SK-N-MC (cell line): ENCODE measurements at regions not wholly inside any gene's neighbourhood (a gene's known extent, or its start where the extent isn't known, plus 50 kb on each side); places are given as distances from the start of the nearest gene placed in this dataset.
"Not testable (repeated sequence)": the region's sequence is repeated elsewhere in the genome, so short reads cannot be mapped to it uniquely, and the experiment has no call there.

Experiments used
- DNase-seq: peaks from one replicate; pipeline ENCODE4 v3.0.0-alpha.2; 2011; ENCODE audit warnings: low read depth, low spot score
- H3K27ac ChIP-seq: fragments of 200-600 bp; sonication (generic); 2 replicates; pipeline ENCODE4 v1.5.1; 2016; ENCODE audit warnings: mixed run types
- H3K36me3 ChIP-seq: fragments of 200-600 bp; sonication (generic); 2 replicates; pipeline ENCODE4 v1.6.1; 2017; ENCODE audit warnings: antibody characterized with exemption, low read length, mixed read lengths; ENCODE audit not compliant: insufficient read depth
- H3K4me3 ChIP-seq: fragments of 200-600 bp; sonication (generic); 2 replicates; pipeline ENCODE4 v1.5.1; 2016
- H3K9ac ChIP-seq: fragments of 200-600 bp; sonication (generic); 2 replicates; pipeline ENCODE4 v1.8.0; 2017; ENCODE audit warnings: mixed run types, mixed read lengths; ENCODE audit not compliant: insufficient read length
- H3K9me3 ChIP-seq: fragments of 200-600 bp; sonication (generic); 2 replicates; pipeline ENCODE4 v1.6.1; 2017; ENCODE audit warnings: low read depth, mild to moderate bottlenecking, antibody characterized with exemption, low read length, moderate library complexity, mixed read lengths
- EZH2 ChIP-seq: fragments of 200-600 bp; sonication (generic); IDR thresholded peaks from one replicate; pipeline ENCODE4 v1.6.1; 2017; ENCODE audit warnings: antibody characterized with exemption
- FOXP2 ChIP-seq: optimal IDR thresholded peaks from 2 replicates; pipeline ENCODE3; 2011; ENCODE audit warnings: mild to moderate bottlenecking, moderate library complexity; ENCODE audit not compliant: insufficient read depth; ENCODE audit errors: extremely low read length, control extremely low read depth
- POLR2AphosphoS5 ChIP-seq: IDR thresholded peaks from 2 replicates; pipeline ENCODE4 v1.6.1; 2012; ENCODE audit warnings: mild to moderate bottlenecking, low read depth, low read length, borderline replicate concordance

GRCh38 chr4:126916049-126916625, 716.6 kb upstream of the INTU start:
- no peak for TF ChIP-seq EZH2
- TF ChIP-seq FOXP2, result no peak
- TF ChIP-seq POLR2AphosphoS5, result no peak
- H3K4me3 ChIP-seq, result peak overlapping the region; percentile 77
- H3K36me3 ChIP-seq, result peaks cover 24% of the 10 kb centered on the region
- peak; percentile 26 for DNase-seq
- H3K9ac ChIP-seq, result peak overlapping the region; percentile 80
- peak overlapping the region; percentile 97 for H3K27ac ChIP-seq
- H3K9me3 ChIP-seq, result peaks cover 4% of the 10 kb centered on the region; the same call in 1 of the 2 replicates

- peak; percentile 63 for DNase-seq
- Histone ChIP-seq H3K4me3 (peak overlapping the region; percentile 77), H3K27ac (peak overlapping the region; percentile 97), H3K36me3 (peaks cover 22% of the 10 kb centered on the region), H3K9ac (peak overlapping the region; percentile 80), H3K9me3 (peaks cover 4% of the 10 kb centered on the region; the same call in 1 of the 2 replicates)
- TF ChIP-seq FOXP2 (no peak), POLR2AphosphoS5 (peak; percentile 30; the same call in 1 of the 2 replicates)
Measured at GRCh38 chr4:126916626-126917140, 716.1 kb upstream of the INTU start.

- H3K4me3 ChIP-seq, H3K9me3 ChIP-seq, H3K9ac ChIP-seq, DNase-seq, H3K27ac ChIP-seq: not testable (repeated sequence)
- peaks cover 30% of the 10 kb centered on the region for H3K36me3 ChIP-seq
Measured at GRCh38 chr4:126922328-126922938, 710.3 kb upstream of the INTU start.

- TF ChIP-seq POLR2AphosphoS5 (no peak), EZH2 (no peak), FOXP2 (no peak)
- H3K9ac ChIP-seq, result no peak overlapping the region
- peaks cover 6% of the 10 kb centered on the region; the same call in 1 of the 2 replicates for H3K9me3 ChIP-seq
- no peak overlapping the region for H3K27ac ChIP-seq
- no peak for DNase-seq
- peaks cover 30% of the 10 kb centered on the region for H3K36me3 ChIP-seq
- H3K4me3 ChIP-seq, result no peak overlapping the region
Measured at GRCh38 chr4:126924237-126924636, 708.5 kb upstream of the INTU start.

GRCh38 chr4:126930059-126930458, 702.7 kb upstream of the INTU start:
- H3K27ac ChIP-seq, H3K9me3 ChIP-seq: not testable (repeated sequence)
- H3K36me3 ChIP-seq, result peaks cover 15% of the 10 kb centered on the region

GRCh38 chr4:126935801-126936200, 697.0 kb upstream of the INTU start:
- TF ChIP-seq FOXP2 (no peak), POLR2AphosphoS5 (no peak), EZH2 (no peak)
- H3K9ac ChIP-seq, result no peak overlapping the region
- H3K4me3 ChIP-seq, result no peak overlapping the region
- no peak overlapping the region for H3K27ac ChIP-seq
- H3K9me3 ChIP-seq, result no peaks in the 10 kb centered on the region
- DNase-seq, result no peak
- peaks cover 25% of the 10 kb centered on the region for H3K36me3 ChIP-seq

More at GRCh38 chr4:126930059-126930458, 702.7 kb upstream of the INTU start:
- DNase-seq, H3K9ac ChIP-seq, H3K4me3 ChIP-seq: not testable (repeated sequence)

GRCh38 chr4:126937342-126937741, 695.4 kb upstream of the INTU start:
- no peaks in the 10 kb centered on the region for H3K9me3 ChIP-seq
- no peak overlapping the region for H3K4me3 ChIP-seq
- no peak overlapping the region for H3K9ac ChIP-seq
- peaks cover 40% of the 10 kb centered on the region for H3K36me3 ChIP-seq
- TF ChIP-seq FOXP2, result no peak
- no peak for TF ChIP-seq EZH2
- no peak for TF ChIP-seq POLR2AphosphoS5
- no peak overlapping the region for H3K27ac ChIP-seq
- DNase-seq, result no peak

GRCh38 chr4:126937846-126938422, 694.8 kb upstream of the INTU start:
- H3K27ac ChIP-seq, result no peak overlapping the region
- H3K36me3 ChIP-seq, result peaks cover 46% of the 10 kb centered on the region
- H3K9ac ChIP-seq, result no peak overlapping the region
- DNase-seq, result no peak
- no peaks in the 10 kb centered on the region for H3K9me3 ChIP-seq
- H3K4me3 ChIP-seq, result no peak overlapping the region
- no peak for TF ChIP-seq EZH2
- TF ChIP-seq POLR2AphosphoS5, result no peak
- no peak for TF ChIP-seq FOXP2
